Kidney (tissue), 13 donors: ENCODE measurements at regions not wholly inside any gene's neighbourhood (a gene's known extent, or its start where the extent isn't known, plus 50 kb on each side); places are given as distances from the start of the nearest gene placed in this dataset.
"Not testable (repeated sequence)": the region's sequence is repeated elsewhere in the genome, so short reads cannot be mapped to it uniquely, and the experiment has no call there.

Experiments used
- DNase-seq, 5 donors: peaks; one replicate each; pipeline ENCODE4 v3.0.0-alpha.2; 2013 to 2020
- FAIRE-seq: peaks from 2 replicates; lab custom pipeline; 2012; peaks lifted over from hg19 to GRCh38; lab: Jason Lieb, UNC
- H3K27ac ChIP-seq, 2 donors: one replicate each; pipeline ENCODE4 v1.7.0; 2013; ENCODE audit warnings: low read depth in 2 of 2, low read length in 2 of 2, inconsistent platforms in 1 of 2
- H3K27me3 ChIP-seq: one replicate; pipeline ENCODE4 v1.7.1; 2013; ENCODE audit warnings: low read length, inconsistent platforms; ENCODE audit not compliant: control insufficient read depth, insufficient read depth
- H3K36me3 ChIP-seq, 3 donors: one replicate each; pipeline versions ENCODE4 v1.7.0 to v1.7.1; 2013; ENCODE audit warnings: low read length in 3 of 3, control low read depth in 1 of 3, inconsistent platforms in 1 of 3; ENCODE audit not compliant: insufficient read depth in 3 of 3, control insufficient read depth in 2 of 3
- H3K4me1 ChIP-seq, 3 donors: one replicate each; pipeline versions ENCODE4 v1.7.0 to v1.7.1; 2013; ENCODE audit warnings: low read length in 3 of 3, inconsistent platforms in 1 of 3, low read depth in 1 of 3; ENCODE audit not compliant: control insufficient read depth in 2 of 3, insufficient read depth in 2 of 3
- H3K4me3 ChIP-seq, 3 donors: one replicate each; pipeline versions ENCODE4 v1.7.0 to v1.8.1; 2013; ENCODE audit warnings: low read length in 3 of 3, control low read depth in 1 of 3, inconsistent platforms in 1 of 3
- H3K9ac ChIP-seq, 3 donors: one replicate each; pipeline versions ENCODE4 v1.7.0 to v1.7.1; 2013; ENCODE audit warnings: low read length in 3 of 3, control low read depth in 1 of 3, inconsistent platforms in 1 of 3
- H3K9me3 ChIP-seq, 3 donors: one replicate each; pipeline versions ENCODE4 v1.7.0 to v1.7.1; 2013; ENCODE audit warnings: low read length in 3 of 3, control low read depth in 1 of 3, inconsistent platforms in 1 of 3; ENCODE audit not compliant: control insufficient read depth in 2 of 3, insufficient read depth in 1 of 3
- intact Hi-C: fragments of 100-400 bp; cut with DNase I; formaldehyde crosslinking; loops from one replicate; pipeline ENCODE4 v1.11.1; 2022
- TF ChIP-seq, protein P1 (sequence below): IDR thresholded peaks from 3 replicates; pipeline ENCODE4 v1.5.1; 2012; ENCODE audit warnings: mild to moderate bottlenecking, moderate library complexity, borderline replicate concordance; ENCODE audit not compliant: insufficient read depth; ENCODE audit errors: extremely low read depth
- donor health status: control.
- donor health status: control.
- donor health status: control.
- donor health status: control.
- donor health status: control.
- donor health status: DM: yes; HTN: yes; CAD: no.
- donor health status: Normal renal cell carcinoma (clear cell type).

GRCh38 chr14:37776791-37777499 lies 181.5 kb downstream of the TTC6 start:
- no peak for FAIRE-seq
- TF ChIP-seq, protein P1, sequence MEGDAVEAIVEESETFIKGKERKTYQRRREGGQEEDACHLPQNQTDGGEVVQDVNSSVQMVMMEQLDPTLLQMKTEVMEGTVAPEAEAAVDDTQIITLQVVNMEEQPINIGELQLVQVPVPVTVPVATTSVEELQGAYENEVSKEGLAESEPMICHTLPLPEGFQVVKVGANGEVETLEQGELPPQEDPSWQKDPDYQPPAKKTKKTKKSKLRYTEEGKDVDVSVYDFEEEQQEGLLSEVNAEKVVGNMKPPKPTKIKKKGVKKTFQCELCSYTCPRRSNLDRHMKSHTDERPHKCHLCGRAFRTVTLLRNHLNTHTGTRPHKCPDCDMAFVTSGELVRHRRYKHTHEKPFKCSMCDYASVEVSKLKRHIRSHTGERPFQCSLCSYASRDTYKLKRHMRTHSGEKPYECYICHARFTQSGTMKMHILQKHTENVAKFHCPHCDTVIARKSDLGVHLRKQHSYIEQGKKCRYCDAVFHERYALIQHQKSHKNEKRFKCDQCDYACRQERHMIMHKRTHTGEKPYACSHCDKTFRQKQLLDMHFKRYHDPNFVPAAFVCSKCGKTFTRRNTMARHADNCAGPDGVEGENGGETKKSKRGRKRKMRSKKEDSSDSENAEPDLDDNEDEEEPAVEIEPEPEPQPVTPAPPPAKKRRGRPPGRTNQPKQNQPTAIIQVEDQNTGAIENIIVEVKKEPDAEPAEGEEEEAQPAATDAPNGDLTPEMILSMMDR, result no peak
- DNase-seq, result no peak
- Histone ChIP-seq H3K27ac (no peak overlapping the region), H3K36me3 (no peaks in the 10 kb centered on the region), H3K4me1 (no peaks in the 10 kb centered on the region), H3K27me3 (no peaks in the 10 kb centered on the region), H3K4me3 (no peak overlapping the region), H3K9ac (no peak overlapping the region), H3K9me3 (no peaks in the 10 kb centered on the region)
- intact Hi-C loops, result no loop called here

GRCh38 chr14:37778135-37778943 lies 182.9 kb downstream of the TTC6 start:
- H3K36me3 ChIP-seq, result no peaks in the 10 kb centered on the region
- TF ChIP-seq, protein P1, result no peak
- DNase-seq (peak in 1 of 5 donors; percentile 45), FAIRE-seq (no peak)
- H3K9ac ChIP-seq, result no peak overlapping the region
- no peaks in the 10 kb centered on the region for H3K4me1 ChIP-seq
- no peaks in the 10 kb centered on the region for H3K9me3 ChIP-seq
- no peaks in the 10 kb centered on the region for H3K27me3 ChIP-seq
- intact Hi-C loops, result no loop called here
- H3K27ac ChIP-seq, result no peak overlapping the region
- no peak overlapping the region for H3K4me3 ChIP-seq

- DNase-seq (no peak), FAIRE-seq (no peak)
- Histone ChIP-seq H3K27ac (no peak overlapping the region), H3K4me3 (no peak overlapping the region), H3K4me1 (no peaks in the 10 kb centered on the region), H3K9me3 (no peaks in the 10 kb centered on the region), H3K27me3 (no peaks in the 10 kb centered on the region), H3K36me3 (no peaks in the 10 kb centered on the region), H3K9ac (no peak overlapping the region)
- intact Hi-C loops, result no loop called here
- TF ChIP-seq, protein P1, result no peak
These were observed 184.1 kb downstream of the TTC6 start for GRCh38 chr14:37779480-37779879.

DNA sequence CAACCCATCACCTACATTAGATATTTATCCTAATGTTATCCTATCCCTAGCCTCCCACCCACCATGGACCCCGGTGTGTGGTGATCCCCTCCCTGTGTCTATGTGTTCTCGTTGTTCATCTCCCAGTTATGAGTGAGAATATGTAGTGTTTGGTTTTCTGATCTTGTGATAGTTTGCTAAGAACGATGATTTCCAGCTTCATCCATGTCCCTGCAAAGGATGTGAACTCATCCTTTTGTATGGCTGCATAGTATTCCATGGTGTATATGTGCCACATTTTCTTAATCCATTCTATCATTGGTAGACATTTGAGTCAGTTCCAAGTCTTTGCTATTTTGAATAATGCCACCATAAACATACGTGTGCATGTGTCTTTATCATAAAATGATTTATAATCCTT lies 185.3 kb downstream of the TTC6 start:
- H3K4me3 ChIP-seq, H3K27me3 ChIP-seq, H3K36me3 ChIP-seq, H3K9ac ChIP-seq, intact Hi-C loops, H3K9me3 ChIP-seq, DNase-seq, H3K4me1 ChIP-seq, FAIRE-seq, H3K27ac ChIP-seq: not testable (repeated sequence)

DNA sequence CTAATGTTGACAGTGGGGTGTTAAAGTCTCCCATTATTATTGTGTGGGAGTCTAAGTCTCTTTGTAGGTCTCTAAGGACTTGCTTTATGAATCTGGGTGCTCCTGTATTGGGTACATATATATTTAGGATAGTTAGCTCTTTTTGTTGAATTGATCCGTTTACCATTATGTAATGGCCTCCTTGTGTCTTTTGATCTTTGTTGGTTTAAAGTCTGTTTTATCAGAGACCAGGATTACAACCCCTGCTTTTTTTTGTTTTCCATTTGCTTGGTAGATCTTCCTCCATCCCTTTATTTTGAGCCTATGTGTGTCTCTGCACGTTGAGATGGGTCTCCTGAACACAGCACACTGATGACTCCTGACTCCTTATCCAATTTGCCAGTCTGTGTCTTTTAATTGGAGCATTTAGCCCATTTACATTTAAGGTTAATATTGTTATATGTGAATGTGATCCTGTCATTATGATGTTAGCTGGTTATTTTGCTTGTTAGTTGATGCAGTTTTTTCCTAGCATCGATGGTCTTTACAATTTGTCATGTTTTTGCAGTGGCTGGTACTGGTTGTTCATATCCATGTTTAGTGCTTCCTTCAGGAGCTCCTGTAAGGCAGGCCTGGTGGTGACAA lies 188.9 kb downstream of the TTC6 start:
- H3K4me1 ChIP-seq, H3K36me3 ChIP-seq, H3K9me3 ChIP-seq, FAIRE-seq, intact Hi-C loops, H3K9ac ChIP-seq, H3K27ac ChIP-seq, H3K27me3 ChIP-seq, H3K4me3 ChIP-seq, DNase-seq: not testable (repeated sequence)

- FAIRE-seq, H3K4me1 ChIP-seq, DNase-seq, H3K36me3 ChIP-seq, H3K27ac ChIP-seq, H3K4me3 ChIP-seq, H3K9ac ChIP-seq, H3K9me3 ChIP-seq, intact Hi-C loops, H3K27me3 ChIP-seq: not testable (repeated sequence)
These were observed 189.4 kb downstream of the TTC6 start for GRCh38 chr14:37784827-37785223.
